A673 (cell line): ENCODE measurements at regions not wholly inside any gene's neighbourhood (a gene's known extent, or its start where the extent isn't known, plus 50 kb on each side); places are given as distances from the start of the nearest gene placed in this dataset.

Source experiments
- EZH2 ChIP-seq: fragments of 200-600 bp; sonication (generic); IDR thresholded peaks from 2 replicates; pipeline ENCODE4 v1.6.1; 2017; ENCODE audit warnings: borderline replicate concordance, low read depth, mild to moderate bottlenecking, mixed read lengths, antibody characterized with exemption, low read length; ENCODE audit not compliant: poor library complexity, severe bottlenecking
- TF ChIP-seq, protein P1 (sequence below): fragments of 300-800, 200-600 bp; sonication (generic); conservative IDR thresholded peaks from 2 replicates; pipeline ENCODE4 v1.5.1; 2017; ENCODE audit warnings: low read depth, mild to moderate bottlenecking, antibody characterized with exemption, low read length, moderate library complexity, mixed read lengths

GRCh38 chr9:3736161-3736560, 210.4 kb upstream of the RFX3 start:
- TF ChIP-seq, protein P1, sequence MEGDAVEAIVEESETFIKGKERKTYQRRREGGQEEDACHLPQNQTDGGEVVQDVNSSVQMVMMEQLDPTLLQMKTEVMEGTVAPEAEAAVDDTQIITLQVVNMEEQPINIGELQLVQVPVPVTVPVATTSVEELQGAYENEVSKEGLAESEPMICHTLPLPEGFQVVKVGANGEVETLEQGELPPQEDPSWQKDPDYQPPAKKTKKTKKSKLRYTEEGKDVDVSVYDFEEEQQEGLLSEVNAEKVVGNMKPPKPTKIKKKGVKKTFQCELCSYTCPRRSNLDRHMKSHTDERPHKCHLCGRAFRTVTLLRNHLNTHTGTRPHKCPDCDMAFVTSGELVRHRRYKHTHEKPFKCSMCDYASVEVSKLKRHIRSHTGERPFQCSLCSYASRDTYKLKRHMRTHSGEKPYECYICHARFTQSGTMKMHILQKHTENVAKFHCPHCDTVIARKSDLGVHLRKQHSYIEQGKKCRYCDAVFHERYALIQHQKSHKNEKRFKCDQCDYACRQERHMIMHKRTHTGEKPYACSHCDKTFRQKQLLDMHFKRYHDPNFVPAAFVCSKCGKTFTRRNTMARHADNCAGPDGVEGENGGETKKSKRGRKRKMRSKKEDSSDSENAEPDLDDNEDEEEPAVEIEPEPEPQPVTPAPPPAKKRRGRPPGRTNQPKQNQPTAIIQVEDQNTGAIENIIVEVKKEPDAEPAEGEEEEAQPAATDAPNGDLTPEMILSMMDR = no peak
- TF ChIP-seq EZH2 = no peak
